HepG2 (cell line): ENCODE measurements at regions not wholly inside any gene's neighbourhood (a gene's known extent, or its start where the extent isn't known, plus 50 kb on each side); places are given as distances from the start of the nearest gene placed in this dataset.

Source experiments
- ATAC-seq: fragments of 200-7000 bp; cut with Tn5 transposase; 3 replicates; pipeline ENCODE4 v1.9.1; 2020; ENCODE audit warnings: mild to moderate bottlenecking, moderate library complexity
- BruUV-seq: library from RNA; stranded (reverse); fragments of 400-500 nt; replicated peaks from 2 replicates; lab custom pipeline; 2021; lab: Mats Ljungman, UMichigan
- CTCF ChIA-PET: fragments of 300-600 bp; formaldehyde crosslinking; extraction: SDS; loops from one replicate; lab custom pipeline; 2021; ENCODE audit warnings: low total read pairs, inconsistent platforms, low intra/inter-chr PET ratio; lab: Yijun Ruan, JAX
- POLR2A ChIA-PET: fragments of 350-600 bp; sonication (Branson Sonifier 250); formaldehyde crosslinking; loops from one replicate; lab custom pipeline; 2020; ENCODE audit warnings: antibody characterized with exemption, inconsistent platforms; lab: Yijun Ruan, JAX
- DNase-seq: peaks from one replicate; pipeline ENCODE4 v3.0.0-alpha.2; 2015; ENCODE audit warnings: low spot score
- FAIRE-seq: peaks from 3 replicates; lab custom pipeline; 2011; peaks lifted over from hg19 to GRCh38; lab: Jason Lieb, UNC
- H2AFZ ChIP-seq: one replicate; pipeline ENCODE4 v1.6.1; 2011; ENCODE audit warnings: low read length, inconsistent platforms
- H3K27ac ChIP-seq: fragments of 300-600 bp; 3 replicates; pipeline ENCODE4 v1.8.0; 2011; ENCODE audit warnings: mixed run types, mild to moderate bottlenecking, mixed read lengths, low read length, inconsistent platforms; ENCODE audit not compliant: insufficient read depth; ENCODE audit errors: extremely low read length
- H3K27me3 ChIP-seq, 2 experiments: fragments of 200-600 bp in 1 of 2; 2 replicates in 1 of 2; 3 replicates in 1 of 2; pipeline versions ENCODE4 v1.6.0 to v1.8.0; 2011; ENCODE audit warnings: low read length in 2 of 2, mild to moderate bottlenecking in 2 of 2, moderate library complexity in 2 of 2, inconsistent platforms in 1 of 2; ENCODE audit not compliant: insufficient read depth in 2 of 2, control insufficient read depth in 1 of 2
- H3K36me3 ChIP-seq, 2 experiments: fragments of 200-600 bp in 1 of 2; replicated peaks in 1 of 2; 2 replicates in 1 of 2; 3 replicates in 1 of 2; pipeline versions ENCODE4 v1.5.1 to v1.8.0; 2011; ENCODE audit warnings: low read length in 2 of 2, inconsistent platforms in 1 of 2; ENCODE audit not compliant: insufficient read depth in 2 of 2, control insufficient read depth in 1 of 2
- H3K4me1 ChIP-seq: 2 replicates; pipeline ENCODE4 v1.5.1; 2012; ENCODE audit warnings: low read length, inconsistent platforms; ENCODE audit not compliant: insufficient read depth
- H3K4me2 ChIP-seq: 2 replicates; pipeline ENCODE4 v1.6.0; 2011; ENCODE audit warnings: low read depth, low read length, inconsistent platforms
- H3K4me3 ChIP-seq, 3 experiments: fragments of 200-600 bp in 1 of 3; sonication (generic), shearing (Covaris generic) in 1 of 3; replicated peaks in 1 of 3; 2 replicates each; pipeline ENCODE4 v1.5.1; 2011 to 2016; ENCODE audit warnings: low read length in 3 of 3, inconsistent platforms in 2 of 3, low read depth in 2 of 3, mild to moderate bottlenecking in 2 of 3, control low read depth in 1 of 3, mixed read lengths in 1 of 3; ENCODE audit not compliant: insufficient read depth in 1 of 3
- H3K79me2 ChIP-seq: one replicate; pipeline ENCODE4 v1.6.1; 2011; ENCODE audit warnings: low read length, inconsistent platforms; ENCODE audit not compliant: insufficient read depth
- H3K9ac ChIP-seq: 2 replicates; pipeline ENCODE4 v1.6.0; 2011; ENCODE audit warnings: mild to moderate bottlenecking, low read depth, low read length, inconsistent platforms; ENCODE audit not compliant: insufficient read depth
- H3K9me3 ChIP-seq: 2 replicates; pipeline ENCODE4 v1.5.1; 2012; ENCODE audit warnings: mild to moderate bottlenecking, low read length
- H4K20me1 ChIP-seq: 2 replicates; pipeline ENCODE4 v1.6.0; 2011; ENCODE audit warnings: inconsistent platforms, mild to moderate bottlenecking, low read length, moderate library complexity; ENCODE audit not compliant: insufficient read depth
- ETV6 ChIP-seq: sonication (generic); formaldehyde crosslinking; conservative IDR thresholded peaks from 2 replicates; pipeline ENCODE4 v1.4.0; 2020; ENCODE audit warnings: missing genetic modification reagents
- GTF3A ChIP-seq: sonication (generic); formaldehyde crosslinking; conservative IDR thresholded peaks from 2 replicates; pipeline ENCODE4 v1.4.0; 2020; ENCODE audit warnings: mild to moderate bottlenecking, missing genetic modification reagents
- ZBTB40 ChIP-seq, 2 experiments: fragments of 450-650 bp in 1 of 2; sonication (generic) in 1 of 2; formaldehyde crosslinking in 1 of 2; IDR thresholded peaks; 2 replicates each; pipeline versions ENCODE4 v1.6.1 to v1.8.0; 2016 to 2022; ENCODE audit warnings: antibody characterized with exemption in 1 of 2, mild to moderate bottlenecking in 1 of 2, missing genetic modification reagents in 1 of 2
- ZNF3 ChIP-seq: IDR thresholded peaks from 2 replicates; pipeline ENCODE4 v1.7.0; 2017; ENCODE audit warnings: inconsistent platforms
- WGBS: methylation state at CpG from one replicate; pipeline ENCODE4 v1.1.6; 2017; ENCODE audit warnings: low lambda C conversion rate; 5-methylcytosine and 5-hydroxymethylcytosine counted together
- in situ Hi-C: cut with HindIII; loops from 2 replicates; pipeline ENCODE4 v1.10.0; 2017; ENCODE audit warnings: low pct_unique_long_range_greater_than_20kb; ENCODE audit not compliant: extremely low pct_ligation_motif_present
- intact Hi-C: fragments of 100-400 bp; cut with micrococcal nuclease; formaldehyde crosslinking; loops from one replicate; pipeline ENCODE4 v1.10.0; 2022; ENCODE audit not compliant: unreplicated experiment
- TF ChIP-seq, protein P1 (sequence below): sonication (generic); formaldehyde crosslinking; IDR thresholded peaks from 2 replicates; pipeline ENCODE4 v1.9.0; 2021; ENCODE audit warnings: missing genetic modification reagents, borderline replicate concordance

- in situ Hi-C loops (no loop called here), intact Hi-C loops (no loop called here)
- no peak for FAIRE-seq
- DNase-seq, result no peak
- peaks cover 12% of the 10 kb centered on the region for H3K4me1 ChIP-seq
- CTCF ChIA-PET, result no interaction called here
- 11% methylated on average over 2 of the region's 2 CpGs for WGBS
- no peak overlapping the region for H2AFZ ChIP-seq
- no peaks in the 10 kb centered on the region for H3K79me2 ChIP-seq
- no peak overlapping the region for H3K9ac ChIP-seq
- no peak for ATAC-seq
- no peak overlapping the region for H3K27ac ChIP-seq
- no peaks in the 10 kb centered on the region for H4K20me1 ChIP-seq
- no peaks in the 10 kb centered on the region for H3K27me3 ChIP-seq
- POLR2A ChIA-PET, result no interaction called here
- TF ChIP-seq ETV6 (CRISPR knock-in tag), result no peak
- no peak for TF ChIP-seq ZNF3 (CRISPR knock-in tag)
- no peak for TF ChIP-seq ZBTB40 (IDR thresholded peaks at IDR 0.05)
- TF ChIP-seq ZBTB40 (CRISPR knock-in tag; IDR thresholded peaks at IDR 0.05), result no peak
- no peak for TF ChIP-seq GTF3A
- TF ChIP-seq, protein P1, sequence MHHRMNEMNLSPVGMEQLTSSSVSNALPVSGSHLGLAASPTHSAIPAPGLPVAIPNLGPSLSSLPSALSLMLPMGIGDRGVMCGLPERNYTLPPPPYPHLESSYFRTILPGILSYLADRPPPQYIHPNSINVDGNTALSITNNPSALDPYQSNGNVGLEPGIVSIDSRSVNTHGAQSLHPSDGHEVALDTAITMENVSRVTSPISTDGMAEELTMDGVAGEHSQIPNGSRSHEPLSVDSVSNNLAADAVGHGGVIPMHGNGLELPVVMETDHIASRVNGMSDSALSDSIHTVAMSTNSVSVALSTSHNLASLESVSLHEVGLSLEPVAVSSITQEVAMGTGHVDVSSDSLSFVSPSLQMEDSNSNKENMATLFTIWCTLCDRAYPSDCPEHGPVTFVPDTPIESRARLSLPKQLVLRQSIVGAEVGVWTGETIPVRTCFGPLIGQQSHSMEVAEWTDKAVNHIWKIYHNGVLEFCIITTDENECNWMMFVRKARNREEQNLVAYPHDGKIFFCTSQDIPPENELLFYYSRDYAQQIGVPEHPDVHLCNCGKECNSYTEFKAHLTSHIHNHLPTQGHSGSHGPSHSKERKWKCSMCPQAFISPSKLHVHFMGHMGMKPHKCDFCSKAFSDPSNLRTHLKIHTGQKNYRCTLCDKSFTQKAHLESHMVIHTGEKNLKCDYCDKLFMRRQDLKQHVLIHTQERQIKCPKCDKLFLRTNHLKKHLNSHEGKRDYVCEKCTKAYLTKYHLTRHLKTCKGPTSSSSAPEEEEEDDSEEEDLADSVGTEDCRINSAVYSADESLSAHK (CRISPR knock-in tag), result no peak
- no TSS peak for BruUV-seq
- no peak overlapping the region for H3K4me3 ChIP-seq
- H3K9me3 ChIP-seq, result no peaks in the 10 kb centered on the region
- no peaks in the 10 kb centered on the region for H3K36me3 ChIP-seq
- no peak overlapping the region for H3K4me2 ChIP-seq
Measured at GRCh38 chr2:207216457-207216856, 50.7 kb upstream of the KLF7 start.
